Mesendoderm (in vitro differentiated cells): ENCODE measurements at regions not wholly inside any gene's neighbourhood (a gene's known extent, or its start where the extent isn't known, plus 50 kb on each side); places are given as distances from the start of the nearest gene placed in this dataset.

Experiments used
- DNase-seq: peaks from one replicate; pipeline ENCODE4 v3.0.0; 2013
- H2AK5ac ChIP-seq: 2 replicates; pipeline ENCODE4 v1.6.1; 2013; ENCODE audit warnings: low read length, inconsistent platforms
- H2BK120ac ChIP-seq: 2 replicates; pipeline ENCODE4 v1.6.1; 2013; ENCODE audit warnings: low read depth, mild to moderate bottlenecking, low read length, moderate library complexity, mixed read lengths
- H2BK15ac ChIP-seq: replicated peaks from 2 replicates; pipeline ENCODE4 v1.6.1; 2013; ENCODE audit warnings: low read depth, mild to moderate bottlenecking, moderate library complexity
- H2BK5ac ChIP-seq: 2 replicates; pipeline ENCODE4 v1.6.1; 2013; ENCODE audit warnings: low read length, inconsistent platforms
- H3K18ac ChIP-seq: 2 replicates; pipeline ENCODE4 v1.6.1; 2013; ENCODE audit warnings: mild to moderate bottlenecking, low read length, mixed read lengths
- H3K23ac ChIP-seq: one replicate; pipeline ENCODE4 v1.6.1; 2013; ENCODE audit warnings: low read length
- H3K27ac ChIP-seq: 2 replicates; pipeline ENCODE4 v1.5.1; 2013; ENCODE audit warnings: low read depth, mild to moderate bottlenecking, inconsistent platforms, low read length, moderate library complexity
- H3K27me3 ChIP-seq: 2 replicates; pipeline ENCODE4 v1.6.1; 2013; ENCODE audit warnings: low read length, control low read depth, mild to moderate bottlenecking, inconsistent platforms; ENCODE audit not compliant: insufficient read depth, poor library complexity
- H3K36me3 ChIP-seq: 2 replicates; pipeline ENCODE4 v1.6.1; 2013; ENCODE audit warnings: low read length, inconsistent platforms; ENCODE audit not compliant: control insufficient read depth, insufficient read depth
- H3K4ac ChIP-seq: one replicate; pipeline ENCODE4 v1.6.1; 2013; ENCODE audit warnings: low read depth, mild to moderate bottlenecking, low read length, moderate library complexity
- H3K4me1 ChIP-seq: 2 replicates; pipeline ENCODE4 v1.6.1; 2013; ENCODE audit warnings: low read depth, low read length, inconsistent platforms; ENCODE audit not compliant: control insufficient read depth
- H3K4me2 ChIP-seq: 2 replicates; pipeline ENCODE4 v1.6.1; 2013; ENCODE audit warnings: low read length
- H3K4me3 ChIP-seq: 2 replicates; pipeline ENCODE4 v1.5.1; 2013; ENCODE audit warnings: mild to moderate bottlenecking, low read length
- H3K56ac ChIP-seq: one replicate; pipeline ENCODE4 v1.6.1; 2013; ENCODE audit warnings: low read length
- H3K79me1 ChIP-seq: 2 replicates; pipeline ENCODE4 v1.6.1; 2013; ENCODE audit warnings: low read length, inconsistent platforms
- H3K79me2 ChIP-seq: 2 replicates; pipeline ENCODE4 v1.6.1; 2013; ENCODE audit warnings: mild to moderate bottlenecking, low read length; ENCODE audit not compliant: control insufficient read depth, insufficient read depth
- H3K9ac ChIP-seq: 2 replicates; pipeline ENCODE4 v1.6.1; 2013; ENCODE audit warnings: low read length, inconsistent platforms
- H4K5ac ChIP-seq: one replicate; pipeline ENCODE4 v1.6.1; 2013; ENCODE audit warnings: low read length
- H4K8ac ChIP-seq: one replicate; pipeline ENCODE4 v1.6.1; 2013; ENCODE audit warnings: low read depth, mild to moderate bottlenecking, control low read depth, low read length, moderate library complexity
- WGBS: extraction: QIAGEN DNeasy Blood & Tissue Kit; methylation state at CpG from one replicate; pipeline ENCODE4 v1.1.7; 2013; ENCODE audit warnings: low lambda C conversion rate, missing lambda C conversion rate; ENCODE audit not compliant: insufficient coverage; ENCODE audit errors: extremely low coverage; 5-methylcytosine and 5-hydroxymethylcytosine counted together

- Histone ChIP-seq H2BK120ac (no peak overlapping the region), H3K79me1 (no peaks in the 10 kb centered on the region), H2BK5ac (no peak overlapping the region), H3K23ac (no peak overlapping the region), H3K18ac (no peak overlapping the region), H3K79me2 (no peaks in the 10 kb centered on the region), H3K27ac (no peak overlapping the region), H2AK5ac (no peak overlapping the region), H3K56ac (no peak overlapping the region), H3K4me3 (no peak overlapping the region), H3K4me1 (peaks cover 3% of the 10 kb centered on the region), H3K4ac (no peak overlapping the region), H3K27me3 (no peaks in the 10 kb centered on the region), H3K4me2 (no peak overlapping the region), H4K5ac (no peak overlapping the region), H4K8ac (no peak overlapping the region), H3K36me3 (no peaks in the 10 kb centered on the region), H2BK15ac (no peak overlapping the region), H3K9ac (no peak overlapping the region)
- no peak for DNase-seq
- no CpG with 5 or more reads among the region's 2 CpGs for WGBS
Measured at GRCh38 chr2:45244928-45245327, 235.7 kb upstream of the SIX2 start.

- no peak overlapping the region for H3K4me3 ChIP-seq
Measured at GRCh38 chr2:45242161-45242741, 233.0 kb upstream of the SIX2 start.

GRCh38 chr2:45241061-45241561 is 231.9 kb upstream of the SIX2 start:
- H3K9ac ChIP-seq, result no peak overlapping the region
- H3K79me1 ChIP-seq, result no peaks in the 10 kb centered on the region
- no peaks in the 10 kb centered on the region for H3K27me3 ChIP-seq
- H2AK5ac ChIP-seq, result no peak overlapping the region
- H3K27ac ChIP-seq, result no peak overlapping the region
- no peak overlapping the region for H2BK15ac ChIP-seq
- H3K56ac ChIP-seq, result no peak overlapping the region
- H4K8ac ChIP-seq, result no peak overlapping the region
- H3K36me3 ChIP-seq, result no peaks in the 10 kb centered on the region
- no peaks in the 10 kb centered on the region for H3K79me2 ChIP-seq
- H3K4ac ChIP-seq, result no peak overlapping the region
- H3K4me3 ChIP-seq, result no peak overlapping the region
- H3K23ac ChIP-seq, result no peak overlapping the region
- peaks cover 3% of the 10 kb centered on the region for H3K4me1 ChIP-seq
- no peak for DNase-seq
- H3K18ac ChIP-seq, result no peak overlapping the region
- no peak overlapping the region for H2BK5ac ChIP-seq
- H3K4me2 ChIP-seq, result no peak overlapping the region
- H4K5ac ChIP-seq, result no peak overlapping the region
- no CpG with 5 or more reads among the region's 3 CpGs for WGBS
- H2BK120ac ChIP-seq, result no peak overlapping the region

More at GRCh38 chr2:45242161-45242741, 233.0 kb upstream of the SIX2 start:
- no peak for DNase-seq
- no peak overlapping the region for H2BK120ac ChIP-seq
- no peak overlapping the region for H4K5ac ChIP-seq
- H3K79me1 ChIP-seq, result no peaks in the 10 kb centered on the region
- no peak overlapping the region for H3K27ac ChIP-seq
- H2AK5ac ChIP-seq, result no peak overlapping the region
- H2BK15ac ChIP-seq, result no peak overlapping the region
- no peak overlapping the region for H3K23ac ChIP-seq
- H3K18ac ChIP-seq, result no peak overlapping the region
- no CpG with 5 or more reads among the region's 6 CpGs for WGBS
- H4K8ac ChIP-seq, result no peak overlapping the region
- H2BK5ac ChIP-seq, result no peak overlapping the region
- peaks cover 3% of the 10 kb centered on the region for H3K4me1 ChIP-seq
- H3K4me2 ChIP-seq, result no peak overlapping the region
- H3K56ac ChIP-seq, result no peak overlapping the region
- H3K4ac ChIP-seq, result no peak overlapping the region
- no peaks in the 10 kb centered on the region for H3K36me3 ChIP-seq
- no peaks in the 10 kb centered on the region for H3K79me2 ChIP-seq
- no peaks in the 10 kb centered on the region for H3K27me3 ChIP-seq
- no peak overlapping the region for H3K9ac ChIP-seq

DNA sequence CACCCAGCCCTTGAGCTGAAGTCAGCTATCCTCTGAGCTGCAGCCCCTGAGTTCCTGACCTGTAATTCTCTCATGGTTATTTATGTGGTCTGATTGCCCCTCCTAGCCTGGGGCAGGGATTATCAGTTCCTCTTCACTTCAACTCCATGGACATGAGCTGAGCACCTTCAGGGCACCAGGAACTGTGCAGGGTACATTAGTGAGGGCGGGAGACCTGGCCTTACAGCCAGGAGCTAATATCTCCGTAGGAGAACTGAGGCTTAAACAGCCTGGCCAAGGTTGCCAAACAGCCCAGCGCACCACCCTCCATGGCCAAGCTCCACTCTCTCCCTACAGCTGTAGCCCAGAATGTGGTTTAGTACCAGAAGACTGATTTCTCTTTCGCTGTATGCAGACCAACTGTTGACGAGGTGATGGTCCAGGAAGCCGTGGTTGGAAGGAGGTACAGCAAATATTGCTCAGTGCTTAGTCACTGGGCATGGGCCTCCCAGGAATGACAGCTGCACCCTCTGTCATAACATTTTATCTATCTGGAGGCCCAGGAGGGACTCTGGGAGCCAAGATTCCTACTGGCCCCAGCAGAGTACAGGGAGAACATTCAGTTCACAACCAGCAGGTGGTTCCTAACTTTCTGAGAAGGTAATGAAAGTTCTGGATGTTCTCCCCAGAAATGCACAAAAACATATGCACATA is 228.7 kb upstream of the SIX2 start:
- Histone ChIP-seq H3K23ac (no peak overlapping the region), H3K36me3 (no peaks in the 10 kb centered on the region), H3K4me2 (no peak overlapping the region), H3K27ac (no peak overlapping the region), H2AK5ac (no peak overlapping the region), H3K18ac (no peak overlapping the region), H4K5ac (no peak overlapping the region), H2BK120ac (no peak overlapping the region), H3K79me1 (no peaks in the 10 kb centered on the region), H3K79me2 (no peaks in the 10 kb centered on the region), H2BK15ac (no peak overlapping the region), H3K4me3 (no peak overlapping the region), H3K56ac (no peak overlapping the region), H3K27me3 (no peaks in the 10 kb centered on the region), H2BK5ac (no peak overlapping the region), H3K9ac (no peak overlapping the region), H3K4me1 (peaks cover 3% of the 10 kb centered on the region), H4K8ac (no peak overlapping the region), H3K4ac (no peak overlapping the region)
- WGBS, result no CpG with 5 or more reads among the region's 6 CpGs
- DNase-seq, result no peak

DNA sequence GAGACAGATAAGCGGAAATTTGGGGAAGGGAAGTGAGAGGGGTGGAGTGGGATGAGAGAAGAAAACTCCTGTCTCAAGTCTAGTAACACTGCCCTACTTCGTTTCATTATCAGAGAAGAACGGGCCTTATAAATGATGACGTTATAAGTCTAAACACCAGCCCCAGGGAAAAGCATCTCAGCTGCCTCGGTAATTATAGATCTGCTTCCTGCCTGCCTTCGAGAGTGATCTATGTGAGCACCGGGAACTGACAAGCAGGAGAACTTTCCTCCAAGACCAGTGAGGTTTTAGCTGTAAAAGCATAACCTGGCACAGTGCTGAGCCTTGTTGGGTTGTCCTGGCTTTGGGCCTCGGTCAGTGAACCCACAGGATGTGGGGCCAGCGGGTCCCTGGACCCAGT is 227.9 kb upstream of the SIX2 start:
- Histone ChIP-seq H3K27me3 (no peaks in the 10 kb centered on the region), H3K4me1 (no peaks in the 10 kb centered on the region)

More for the DNA sequence above, 227.9 kb upstream of the SIX2 start:
- no peak overlapping the region for H2BK5ac ChIP-seq
- no peak overlapping the region for H3K56ac ChIP-seq
- H3K36me3 ChIP-seq, result no peaks in the 10 kb centered on the region
- no peak overlapping the region for H2BK120ac ChIP-seq
- H3K18ac ChIP-seq, result no peak overlapping the region
- WGBS, result no CpG with 5 or more reads among the region's 9 CpGs
- H3K4ac ChIP-seq, result no peak overlapping the region
- H3K9ac ChIP-seq, result no peak overlapping the region
- no peak overlapping the region for H3K4me3 ChIP-seq
- no peaks in the 10 kb centered on the region for H3K79me1 ChIP-seq
- H3K4me2 ChIP-seq, result no peak overlapping the region
- no peak overlapping the region for H3K23ac ChIP-seq
- no peak overlapping the region for H2BK15ac ChIP-seq
- H4K8ac ChIP-seq, result no peak overlapping the region
- H2AK5ac ChIP-seq, result no peak overlapping the region
- no peak overlapping the region for H3K27ac ChIP-seq
- DNase-seq, result no peak
- no peaks in the 10 kb centered on the region for H3K79me2 ChIP-seq
- no peak overlapping the region for H4K5ac ChIP-seq
